ENCODE measurements at regions not wholly inside any gene's neighbourhood (a gene's known extent, or its start where the extent isn't known, plus 50 kb on each side); places are given as distances from the start of the nearest gene placed in this dataset.
"Not testable (repeated sequence)": the region's sequence is repeated elsewhere in the genome, so short reads cannot be mapped to it uniquely, and the experiment has no call there.

- no peaks in the 10 kb centered on the region for H3K36me3 Mint-ChIP-seq (ENCODE audit: low read depth)
- POLR2A ChIA-PET: no interaction called here
- no peak overlapping the region for H3K27ac Mint-ChIP-seq
- ATAC-seq (no peak), DNase-seq (no peak)
- no peak overlapping the region for H3K4me3 Mint-ChIP-seq
- CTCF ChIA-PET: no interaction called here
- H3K27me3 Mint-ChIP-seq (ENCODE audit: low read depth): no peaks in the 10 kb centered on the region
- no peaks in the 10 kb centered on the region for H3K9me3 Mint-ChIP-seq (ENCODE audit: insufficient read depth)
- no peaks in the 10 kb centered on the region for H3K4me1 Mint-ChIP-seq (ENCODE audit: low read depth)
These were observed 359.2 kb downstream of the RMST start for GRCh38 chr12:97821806-97822205.

- CTCF ChIA-PET: no interaction called here
- ATAC-seq: no peak
These were observed 372.9 kb downstream of the RMST start for GRCh38 chr12:97835541-97835940.

GRCh38 chr12:97837401-97837800, 374.8 kb downstream of the RMST start:
- Mint-ChIP-seq H3K36me3 (ENCODE audit: low read depth) (no peaks in the 10 kb centered on the region), H3K27me3 (ENCODE audit: low read depth) (no peaks in the 10 kb centered on the region), H3K27ac (no peak overlapping the region), H3K4me3 (no peak overlapping the region), H3K4me1 (ENCODE audit: low read depth) (no peaks in the 10 kb centered on the region), H3K9me3 (ENCODE audit: insufficient read depth) (no peaks in the 10 kb centered on the region)
- DNase-seq (no peak), ATAC-seq (no peak)
- ChIA-PET POLR2A (no interaction called here), CTCF (no interaction called here)

More at GRCh38 chr12:97835541-97835940, 372.9 kb downstream of the RMST start:
- DNase-seq: no peak
- POLR2A ChIA-PET: no interaction called here
- H3K27ac Mint-ChIP-seq: no peak overlapping the region
- no peak overlapping the region for H3K4me3 Mint-ChIP-seq
- no peaks in the 10 kb centered on the region for H3K4me1 Mint-ChIP-seq (ENCODE audit: low read depth)
- H3K36me3 Mint-ChIP-seq (ENCODE audit: low read depth): no peaks in the 10 kb centered on the region
- H3K27me3 Mint-ChIP-seq (ENCODE audit: low read depth): no peaks in the 10 kb centered on the region
- H3K9me3 Mint-ChIP-seq (ENCODE audit: insufficient read depth): no peaks in the 10 kb centered on the region

GRCh38 chr12:97848051-97848450, 385.4 kb downstream of the RMST start:
- no peaks in the 10 kb centered on the region for H3K4me1 Mint-ChIP-seq (ENCODE audit: low read depth)
- no peak for ATAC-seq
- H3K4me3 Mint-ChIP-seq: no peak overlapping the region
- CTCF ChIA-PET: no interaction called here
- H3K27ac Mint-ChIP-seq: no peak overlapping the region
- no peaks in the 10 kb centered on the region for H3K36me3 Mint-ChIP-seq (ENCODE audit: low read depth)
- DNase-seq: no peak
- no peaks in the 10 kb centered on the region for H3K27me3 Mint-ChIP-seq (ENCODE audit: low read depth)
- POLR2A ChIA-PET: no interaction called here
- peaks cover 5% of the 10 kb centered on the region for H3K9me3 Mint-ChIP-seq (ENCODE audit: insufficient read depth)

GRCh38 chr12:97854477-97854876, 391.9 kb downstream of the RMST start:
- H3K4me1 Mint-ChIP-seq (ENCODE audit: low read depth): no peaks in the 10 kb centered on the region
- CTCF ChIA-PET: no interaction called here
- no peaks in the 10 kb centered on the region for H3K36me3 Mint-ChIP-seq (ENCODE audit: low read depth)
- H3K27ac Mint-ChIP-seq: no peak overlapping the region
- POLR2A ChIA-PET: no interaction called here
- no peak for ATAC-seq
- H3K27me3 Mint-ChIP-seq (ENCODE audit: low read depth): no peaks in the 10 kb centered on the region
- no peak overlapping the region for H3K4me3 Mint-ChIP-seq
- no peaks in the 10 kb centered on the region for H3K9me3 Mint-ChIP-seq (ENCODE audit: insufficient read depth)
- no peak for DNase-seq

- Mint-ChIP-seq H3K27ac (no peak overlapping the region), H3K36me3 (ENCODE audit: low read depth) (no peaks in the 10 kb centered on the region), H3K27me3 (ENCODE audit: low read depth) (no peaks in the 10 kb centered on the region), H3K9me3 (ENCODE audit: insufficient read depth) (no peaks in the 10 kb centered on the region), H3K4me1 (ENCODE audit: low read depth) (no peaks in the 10 kb centered on the region), H3K4me3 (no peak overlapping the region)
- POLR2A ChIA-PET: no interaction called here
- CTCF ChIA-PET: no interaction called here
- no peak for DNase-seq
- no peak for ATAC-seq
These were observed 399.5 kb downstream of the RMST start for GRCh38 chr12:97862072-97862471.

GRCh38 chr12:97875064-97875463, 412.5 kb downstream of the RMST start:
- ChIA-PET POLR2A (no interaction called here), CTCF (no interaction called here)
- no peaks in the 10 kb centered on the region for H3K27me3 Mint-ChIP-seq (ENCODE audit: low read depth)

GRCh38 chr12:97876780-97877179, 414.2 kb downstream of the RMST start:
- H3K36me3 Mint-ChIP-seq (ENCODE audit: low read depth): no peaks in the 10 kb centered on the region
- ChIA-PET POLR2A (no interaction called here), CTCF (interaction anchor here (0.6 kb wide), 1 partner anchor 85 kb away, joined by 3 read pairs; no protein-coding TSS in a partner anchor)
- no peak for ATAC-seq
- no peak overlapping the region for H3K4me3 Mint-ChIP-seq
- H3K27ac Mint-ChIP-seq: no peak overlapping the region
- peaks cover 4% of the 10 kb centered on the region for H3K9me3 Mint-ChIP-seq (ENCODE audit: insufficient read depth)
- no peaks in the 10 kb centered on the region for H3K27me3 Mint-ChIP-seq (ENCODE audit: low read depth)
- no peaks in the 10 kb centered on the region for H3K4me1 Mint-ChIP-seq (ENCODE audit: low read depth)
- DNase-seq: no peak

More at GRCh38 chr12:97875064-97875463, 412.5 kb downstream of the RMST start:
- H3K27ac Mint-ChIP-seq: no peak overlapping the region
- ATAC-seq (no peak), DNase-seq (no peak)
- no peak overlapping the region for H3K4me3 Mint-ChIP-seq
- H3K9me3 Mint-ChIP-seq (ENCODE audit: insufficient read depth): peaks cover 4% of the 10 kb centered on the region
- H3K36me3 Mint-ChIP-seq (ENCODE audit: low read depth): no peaks in the 10 kb centered on the region
- H3K4me1 Mint-ChIP-seq (ENCODE audit: low read depth): no peaks in the 10 kb centered on the region

GRCh38 chr12:97877404-97877803, 414.8 kb downstream of the RMST start:
- no peaks in the 10 kb centered on the region for H3K4me1 Mint-ChIP-seq (ENCODE audit: low read depth)
- no peak for DNase-seq
- peaks cover 4% of the 10 kb centered on the region for H3K9me3 Mint-ChIP-seq (ENCODE audit: insufficient read depth)
- H3K27me3 Mint-ChIP-seq (ENCODE audit: low read depth): no peaks in the 10 kb centered on the region
- ChIA-PET POLR2A (no interaction called here), CTCF (no interaction called here)
- H3K36me3 Mint-ChIP-seq (ENCODE audit: low read depth): no peaks in the 10 kb centered on the region
- ATAC-seq: no peak
- no peak overlapping the region for H3K4me3 Mint-ChIP-seq
- no peak overlapping the region for H3K27ac Mint-ChIP-seq

GRCh38 chr12:97886511-97887176, 424.0 kb downstream of the RMST start:
- Mint-ChIP-seq H3K9me3 (ENCODE audit: insufficient read depth) (no peaks in the 10 kb centered on the region), H3K27me3 (ENCODE audit: low read depth) (no peaks in the 10 kb centered on the region), H3K4me1 (ENCODE audit: low read depth) (no peaks in the 10 kb centered on the region), H3K4me3 (no peak overlapping the region), H3K27ac (no peak overlapping the region), H3K36me3 (ENCODE audit: low read depth) (no peaks in the 10 kb centered on the region)
- ChIA-PET POLR2A (no interaction called here), CTCF (no interaction called here)
- DNase-seq: no peak
- ATAC-seq: no peak

GRCh38 chr12:97897881-97898280, 435.3 kb downstream of the RMST start:
- H3K4me1 Mint-ChIP-seq (ENCODE audit: low read depth); H3K36me3 Mint-ChIP-seq (ENCODE audit: low read depth); H3K4me3 Mint-ChIP-seq; H3K27ac Mint-ChIP-seq; POLR2A ChIA-PET; CTCF ChIA-PET; DNase-seq; H3K9me3 Mint-ChIP-seq (ENCODE audit: insufficient read depth); ATAC-seq; H3K27me3 Mint-ChIP-seq (ENCODE audit: low read depth): not testable (repeated sequence)

GRCh38 chr12:97899529-97899928, 436.9 kb downstream of the RMST start:
- no peaks in the 10 kb centered on the region for H3K4me1 Mint-ChIP-seq (ENCODE audit: low read depth)

GRCh38 chr12:97899956-97900355, 437.4 kb downstream of the RMST start:
- H3K27ac Mint-ChIP-seq: no peak overlapping the region
- peaks cover under 1% of the 10 kb centered on the region for H3K9me3 Mint-ChIP-seq (ENCODE audit: insufficient read depth)
- no peaks in the 10 kb centered on the region for H3K27me3 Mint-ChIP-seq (ENCODE audit: low read depth)
- no peak for DNase-seq
- ChIA-PET CTCF (no interaction called here), POLR2A (no interaction called here)
- H3K4me3 Mint-ChIP-seq: no peak overlapping the region
- ATAC-seq: no peak
- H3K4me1 Mint-ChIP-seq (ENCODE audit: low read depth): no peaks in the 10 kb centered on the region
- no peaks in the 10 kb centered on the region for H3K36me3 Mint-ChIP-seq (ENCODE audit: low read depth)

More at GRCh38 chr12:97899529-97899928, 436.9 kb downstream of the RMST start:
- DNase-seq (no peak), ATAC-seq (no peak)
- POLR2A ChIA-PET: no interaction called here
- Mint-ChIP-seq H3K36me3 (ENCODE audit: low read depth) (no peaks in the 10 kb centered on the region), H3K27me3 (ENCODE audit: low read depth) (no peaks in the 10 kb centered on the region), H3K27ac (no peak overlapping the region), H3K4me3 (no peak overlapping the region), H3K9me3 (ENCODE audit: insufficient read depth) (peaks cover 5% of the 10 kb centered on the region)
- CTCF ChIA-PET: no interaction called here
